Fibroblast of the aortic adventitia (primary cell): ENCODE measurements at regions not wholly inside any gene's neighbourhood (a gene's known extent, or its start where the extent isn't known, plus 50 kb on each side); places are given as distances from the start of the nearest gene placed in this dataset.

ENCODE experiments used
- DNase-seq: peaks from one replicate; pipeline ENCODE4 v3.0.0-alpha.2; 2010; ENCODE audit warnings: low read depth
- H3K4me3 ChIP-seq: 2 replicates; pipeline ENCODE4 v1.5.1; 2011; ENCODE audit warnings: low read depth, mild to moderate bottlenecking, control low read depth, low read length, moderate library complexity
- CTCF ChIP-seq: IDR thresholded peaks from 2 replicates; pipeline ENCODE4 v1.5.1; 2011; ENCODE audit warnings: mild to moderate bottlenecking, low read length, control low read depth, inconsistent platforms; ENCODE audit not compliant: insufficient read depth

GRCh38 chr3:118089563-118089962 is 945.1 kb downstream of the IGSF11 start:
- H3K4me3 ChIP-seq: no peak overlapping the region
- no peak for DNase-seq
- no peak for TF ChIP-seq CTCF

- no peak for TF ChIP-seq CTCF
- DNase-seq: no peak
Measured at GRCh38 chr3:118097226-118097625, 937.4 kb downstream of the IGSF11 start.

GRCh38 chr3:118097660-118098059 is 937.0 kb downstream of the IGSF11 start:
- no peak overlapping the region for H3K4me3 ChIP-seq
- TF ChIP-seq CTCF: no peak
- DNase-seq: no peak

More at GRCh38 chr3:118097226-118097625, 937.4 kb downstream of the IGSF11 start:
- H3K4me3 ChIP-seq: no peak overlapping the region

GRCh38 chr3:118098827-118099226 is 935.8 kb downstream of the IGSF11 start:
- no peak for TF ChIP-seq CTCF
- no peak overlapping the region for H3K4me3 ChIP-seq
- no peak for DNase-seq

- DNase-seq: no peak
- H3K4me3 ChIP-seq: no peak overlapping the region
- no peak for TF ChIP-seq CTCF
Measured at GRCh38 chr3:118101891-118102290, 932.8 kb downstream of the IGSF11 start.

GRCh38 chr3:118102737-118103136 is 931.9 kb downstream of the IGSF11 start:
- DNase-seq: no peak
- TF ChIP-seq CTCF: no peak
- no peak overlapping the region for H3K4me3 ChIP-seq

- no peak for TF ChIP-seq CTCF
Measured at GRCh38 chr3:118108201-118108600, 926.4 kb downstream of the IGSF11 start.

More at GRCh38 chr3:118108201-118108600, 926.4 kb downstream of the IGSF11 start:
- H3K4me3 ChIP-seq: no peak overlapping the region
- no peak for DNase-seq
